ENCODE measurements at regions not wholly inside any gene's neighbourhood (a gene's known extent, or its start where the extent isn't known, plus 50 kb on each side); places are given as distances from the start of the nearest gene placed in this dataset.

DNA sequence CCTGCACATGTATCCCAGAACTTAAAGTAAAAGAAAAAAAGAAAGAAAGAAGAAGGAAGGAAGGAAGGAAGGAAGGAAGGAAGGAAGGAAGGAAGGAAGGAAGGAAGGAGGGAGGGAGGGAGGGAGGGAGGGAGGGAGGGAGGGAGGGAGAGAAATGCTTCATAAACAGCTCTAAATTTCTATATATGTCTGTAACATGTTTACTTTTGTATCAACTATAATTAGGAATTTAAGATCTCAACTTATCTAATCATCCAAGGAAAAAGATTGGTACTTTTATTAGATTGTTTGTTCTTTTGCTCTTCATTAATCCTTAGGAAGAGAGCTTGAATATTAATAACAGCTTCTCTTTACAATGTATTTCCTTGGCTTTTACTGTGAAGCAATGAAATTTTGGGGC lies 195.4 kb upstream of the PRMT6 start:
- TF ChIP-seq, protein P1, sequence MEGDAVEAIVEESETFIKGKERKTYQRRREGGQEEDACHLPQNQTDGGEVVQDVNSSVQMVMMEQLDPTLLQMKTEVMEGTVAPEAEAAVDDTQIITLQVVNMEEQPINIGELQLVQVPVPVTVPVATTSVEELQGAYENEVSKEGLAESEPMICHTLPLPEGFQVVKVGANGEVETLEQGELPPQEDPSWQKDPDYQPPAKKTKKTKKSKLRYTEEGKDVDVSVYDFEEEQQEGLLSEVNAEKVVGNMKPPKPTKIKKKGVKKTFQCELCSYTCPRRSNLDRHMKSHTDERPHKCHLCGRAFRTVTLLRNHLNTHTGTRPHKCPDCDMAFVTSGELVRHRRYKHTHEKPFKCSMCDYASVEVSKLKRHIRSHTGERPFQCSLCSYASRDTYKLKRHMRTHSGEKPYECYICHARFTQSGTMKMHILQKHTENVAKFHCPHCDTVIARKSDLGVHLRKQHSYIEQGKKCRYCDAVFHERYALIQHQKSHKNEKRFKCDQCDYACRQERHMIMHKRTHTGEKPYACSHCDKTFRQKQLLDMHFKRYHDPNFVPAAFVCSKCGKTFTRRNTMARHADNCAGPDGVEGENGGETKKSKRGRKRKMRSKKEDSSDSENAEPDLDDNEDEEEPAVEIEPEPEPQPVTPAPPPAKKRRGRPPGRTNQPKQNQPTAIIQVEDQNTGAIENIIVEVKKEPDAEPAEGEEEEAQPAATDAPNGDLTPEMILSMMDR (IDR thresholded peaks at IDR 0.05; ENCODE audit: low read depth, low read length) = no peak
- no peak for DNase-seq (ENCODE audit: extremely low read depth, low read depth)

DNA sequence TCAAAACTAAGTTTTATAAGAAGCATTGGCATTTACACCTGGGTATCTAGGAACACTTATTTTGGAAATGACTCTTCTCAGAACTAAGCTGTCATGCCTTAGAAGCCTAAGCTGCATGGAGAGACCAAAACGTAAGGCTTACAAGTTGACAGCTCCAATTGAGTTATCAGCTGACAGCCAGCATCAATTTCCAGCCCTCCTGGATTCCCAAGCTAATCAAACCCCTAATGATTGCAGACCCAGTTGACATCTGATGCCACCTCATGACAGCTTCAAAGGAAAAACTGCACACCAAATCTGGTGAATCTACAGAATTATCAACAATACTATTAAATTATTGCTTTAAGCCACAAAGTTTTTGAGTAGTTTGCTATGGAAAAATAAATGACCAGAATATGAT lies 187.6 kb upstream of the PRMT6 start:
- no peak for DNase-seq (ENCODE audit: extremely low read depth, low read depth)
- TF ChIP-seq, protein P1 (IDR thresholded peaks at IDR 0.05; ENCODE audit: low read depth, low read length) = no peak

DNA sequence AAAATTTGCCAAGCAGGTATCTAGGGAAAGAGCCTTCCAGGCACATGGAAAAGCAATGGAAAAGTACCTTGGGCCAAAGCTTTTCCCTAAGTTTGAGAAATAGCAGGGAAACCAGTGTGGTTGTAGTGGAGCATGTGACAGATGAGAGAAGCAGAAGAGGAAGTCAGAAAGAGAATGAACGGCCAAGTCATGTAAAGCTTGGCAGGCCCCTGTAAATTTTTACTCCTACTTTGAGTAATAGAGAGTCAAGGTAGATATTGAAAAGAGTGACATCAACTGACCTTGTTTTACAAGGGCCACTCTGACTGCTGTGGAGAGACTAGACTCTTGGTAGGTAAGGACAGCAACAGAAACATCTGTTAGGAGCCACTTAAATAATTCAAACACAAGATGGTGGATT lies 180.9 kb upstream of the PRMT6 start:
- DNase-seq (ENCODE audit: extremely low read depth, low read depth) = no peak
- TF ChIP-seq, protein P1 (IDR thresholded peaks at IDR 0.05; ENCODE audit: low read depth, low read length) = no peak

DNA sequence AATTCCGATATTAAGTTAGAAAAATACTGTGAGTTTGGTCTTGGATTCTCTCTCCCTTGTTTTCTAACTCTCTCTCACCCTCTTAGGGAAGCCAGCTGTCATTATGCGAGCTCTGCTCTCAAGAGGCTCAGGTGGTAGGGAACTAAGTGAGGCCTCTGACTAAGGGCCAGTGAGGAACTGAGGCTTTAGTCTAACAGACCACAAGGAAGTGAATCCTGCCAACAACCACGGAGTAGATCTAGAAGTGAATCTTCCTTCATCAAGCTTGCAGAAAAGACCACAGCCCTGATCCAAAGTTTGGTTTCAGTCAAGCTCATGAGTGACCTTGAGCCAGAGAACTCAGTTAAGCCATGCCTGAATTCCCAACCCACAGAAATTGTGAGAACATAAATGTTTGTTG lies 180.1 kb upstream of the PRMT6 start:
- TF ChIP-seq, protein P1 (IDR thresholded peaks at IDR 0.05; ENCODE audit: low read depth, low read length) = no peak
- DNase-seq (ENCODE audit: extremely low read depth, low read depth) = no peak

DNA sequence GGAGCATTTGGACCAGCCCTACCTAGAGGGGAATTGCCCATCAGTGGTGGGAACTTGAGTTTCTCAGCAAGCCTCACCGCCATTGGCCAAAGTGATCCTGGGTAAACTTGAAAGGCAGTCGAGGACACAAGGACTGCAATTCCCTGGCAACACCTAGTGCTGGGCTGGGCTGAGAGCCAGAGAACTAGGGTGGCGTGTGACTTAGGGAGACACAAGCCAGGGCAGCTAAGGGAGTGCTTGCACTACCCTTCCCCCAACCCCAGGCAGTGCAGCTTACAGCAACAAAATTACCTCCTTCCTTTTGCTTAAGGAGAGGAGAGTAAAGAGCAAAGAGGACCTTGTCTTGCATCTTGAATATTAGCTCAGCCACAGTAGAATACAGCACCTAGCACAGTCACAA lies 176.9 kb upstream of the PRMT6 start:
- TF ChIP-seq, protein P1 (IDR thresholded peaks at IDR 0.05; ENCODE audit: low read depth, low read length) = no peak
- DNase-seq (ENCODE audit: extremely low read depth, low read depth) = no peak

DNA sequence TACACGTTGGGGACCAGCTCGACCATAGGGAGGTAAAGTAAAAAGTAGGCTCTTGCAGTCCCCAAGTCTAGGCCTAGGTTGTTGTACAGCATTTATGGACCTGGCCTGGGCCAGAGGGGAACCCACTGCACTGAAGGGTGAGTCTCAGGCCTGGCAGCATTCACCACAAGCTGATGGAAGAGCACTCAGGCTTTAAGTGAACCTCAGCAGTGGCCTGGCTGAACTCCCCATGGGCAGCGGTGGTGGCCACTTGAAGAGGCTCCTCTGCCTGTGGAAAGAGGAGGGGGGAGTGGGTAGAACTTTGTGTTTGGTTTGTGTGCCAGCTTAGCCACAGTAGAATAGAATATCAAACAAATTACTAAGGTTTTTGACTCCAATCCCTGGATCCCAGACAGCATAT lies 176.2 kb upstream of the PRMT6 start:
- TF ChIP-seq, protein P1 (IDR thresholded peaks at IDR 0.05; ENCODE audit: low read depth, low read length) = no peak
- DNase-seq (ENCODE audit: extremely low read depth, low read depth) = no peak

DNA sequence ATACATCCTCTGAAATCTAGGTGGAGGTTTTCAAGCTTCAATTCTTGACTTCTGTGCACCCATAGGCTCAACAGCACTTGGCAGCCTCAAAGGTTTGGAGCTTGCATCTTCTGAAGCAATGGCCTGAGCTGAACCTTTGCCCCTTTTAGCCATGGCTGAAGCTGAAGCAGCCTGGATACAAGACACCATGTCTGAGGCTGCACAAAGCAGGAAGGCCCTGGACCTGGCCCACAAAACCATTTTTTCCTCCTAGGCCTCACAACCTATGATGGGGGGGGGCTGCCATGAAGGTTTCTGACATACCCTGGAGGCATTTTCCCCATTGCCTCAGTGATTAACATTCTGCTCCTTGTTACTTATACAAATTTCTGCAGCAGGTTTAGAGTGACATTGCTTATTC lies 173.3 kb upstream of the PRMT6 start:
- DNase-seq (ENCODE audit: extremely low read depth, low read depth) = no peak
- TF ChIP-seq, protein P1 (IDR thresholded peaks at IDR 0.05; ENCODE audit: low read depth, low read length) = no peak
